Activated CD8-positive, alpha-beta memory T cell treated with anti-CD3 and anti-CD28 coated beads for 36 hours (primary cell): ENCODE measurements at regions not wholly inside any gene's neighbourhood (a gene's known extent, or its start where the extent isn't known, plus 50 kb on each side); places are given as distances from the start of the nearest gene placed in this dataset.

Experiments used
- CTCF ChIA-PET: fragments of 350-600 bp; sonication (Branson Sonifier 250); formaldehyde crosslinking; loops from one replicate; lab custom pipeline; 2021; ENCODE audit warnings: antibody characterized with exemption; lab: Charles Lee
- POLR2A ChIA-PET: fragments of 350-600 bp; sonication (Branson Sonifier 250); formaldehyde crosslinking; loops from one replicate; lab custom pipeline; 2021; ENCODE audit warnings: antibody characterized with exemption; lab: Charles Lee

DNA sequence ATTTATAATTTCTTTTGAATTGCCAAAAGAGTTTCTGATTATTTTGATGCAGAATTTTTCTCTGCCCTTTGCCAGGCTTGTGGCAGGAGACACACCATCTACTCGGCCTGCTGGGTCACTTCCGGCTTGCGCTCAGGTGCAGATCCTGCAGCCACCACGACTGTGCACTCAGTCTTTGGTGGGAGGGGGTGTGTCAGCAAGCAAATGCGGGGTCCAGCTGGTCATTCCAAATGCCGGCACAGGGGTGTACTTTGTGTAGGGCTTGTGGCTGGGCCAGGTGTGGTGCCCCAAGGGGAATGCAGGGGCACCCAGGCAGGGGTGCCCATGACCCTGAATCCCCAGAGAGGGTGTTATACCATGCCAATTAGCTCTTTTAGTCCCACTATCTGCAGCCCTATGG lies 673.0 kb downstream of the TLL1 start:
- ChIA-PET POLR2A (no interaction called here), CTCF (no interaction called here)

DNA sequence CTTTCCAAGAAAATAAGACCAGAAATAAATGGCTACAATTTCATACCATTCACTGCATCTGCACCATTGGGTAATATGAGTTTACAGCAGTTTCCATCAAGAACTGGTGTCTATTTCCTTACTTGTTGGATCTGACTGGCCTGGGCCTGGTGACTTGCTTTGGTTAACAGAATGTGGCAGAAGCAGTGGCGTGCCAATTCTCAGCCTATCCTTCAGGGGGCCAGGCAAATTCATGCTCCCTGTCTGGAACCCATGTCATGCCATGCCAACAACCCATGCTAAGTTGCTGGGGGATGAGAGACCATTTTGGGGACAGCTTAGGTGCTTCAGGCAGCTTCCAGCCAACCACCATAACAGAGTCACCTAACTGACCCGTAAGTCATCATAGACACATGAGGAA lies 656.7 kb downstream of the SPOCK3 start:
- CTCF ChIA-PET: no interaction called here
- POLR2A ChIA-PET: no interaction called here

DNA sequence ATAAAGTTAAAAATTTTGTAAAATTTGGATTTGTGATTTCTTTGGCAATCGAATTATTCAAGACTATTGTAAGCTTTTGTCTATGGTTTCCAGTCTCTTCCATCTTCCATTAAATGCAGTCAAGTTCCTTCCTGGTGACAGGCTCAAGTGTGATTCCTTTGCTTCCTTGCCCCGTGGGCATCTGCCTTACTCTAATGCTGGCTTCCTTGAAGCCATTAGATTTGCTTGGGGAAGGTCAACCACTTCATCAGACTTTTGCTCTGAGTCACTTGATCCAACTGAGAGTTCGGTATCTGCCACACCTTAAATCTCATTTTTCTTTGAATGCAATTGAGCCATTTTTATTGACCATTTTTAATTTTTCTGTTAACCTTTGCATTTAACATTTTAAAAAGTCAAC lies 648.8 kb downstream of the SPOCK3 start:
- CTCF ChIA-PET: no interaction called here
- POLR2A ChIA-PET: no interaction called here

DNA sequence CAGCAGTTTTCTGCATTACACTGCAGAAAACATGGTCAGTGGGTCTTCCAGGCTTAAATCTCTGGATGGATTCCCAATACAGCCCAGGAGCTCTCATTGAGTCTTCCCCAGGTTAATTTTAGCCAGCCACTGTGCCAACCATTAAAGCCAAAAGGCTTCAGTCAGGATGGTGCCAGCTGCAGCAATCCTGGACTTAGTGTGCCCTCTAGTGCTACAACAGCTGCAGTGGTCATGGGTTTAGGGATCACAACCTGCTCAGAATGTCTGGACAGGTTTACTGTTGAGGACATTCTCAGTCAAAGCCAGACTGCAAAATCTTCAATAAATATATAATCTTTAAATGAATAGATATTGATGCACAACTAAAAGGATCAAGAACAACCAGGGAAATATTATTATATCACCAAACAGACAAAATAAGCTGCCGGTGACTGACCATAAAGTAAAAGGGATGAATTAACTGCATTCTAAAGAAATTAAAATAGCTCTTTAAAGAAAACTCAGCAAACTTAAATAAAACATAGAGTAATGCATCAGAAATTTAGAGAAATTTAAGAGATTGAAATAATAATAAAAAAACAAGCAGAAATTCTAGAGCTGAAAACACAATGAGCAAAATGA lies 639.9 kb downstream of the SPOCK3 start:
- POLR2A ChIA-PET: no interaction called here
- CTCF ChIA-PET: no interaction called here

DNA sequence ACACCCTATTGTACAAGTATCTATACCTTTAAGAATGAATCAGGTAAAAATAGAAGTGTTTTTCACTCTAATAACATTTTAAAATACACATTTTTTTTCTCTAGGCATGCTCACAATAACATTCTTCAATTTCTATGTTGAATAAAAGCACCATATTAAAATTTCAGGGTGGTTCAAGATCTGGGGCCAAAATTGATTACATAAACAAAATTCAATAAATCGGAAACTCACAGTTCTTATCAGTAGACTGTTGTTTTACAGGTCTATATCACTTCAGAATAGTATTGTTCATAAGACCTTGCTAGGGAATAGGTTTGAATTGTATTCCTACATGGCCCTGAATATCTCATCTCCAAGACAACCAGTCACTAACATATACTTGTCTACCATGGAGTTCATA lies 634.0 kb downstream of the SPOCK3 start:
- ChIA-PET CTCF (no interaction called here), POLR2A (no interaction called here)

DNA sequence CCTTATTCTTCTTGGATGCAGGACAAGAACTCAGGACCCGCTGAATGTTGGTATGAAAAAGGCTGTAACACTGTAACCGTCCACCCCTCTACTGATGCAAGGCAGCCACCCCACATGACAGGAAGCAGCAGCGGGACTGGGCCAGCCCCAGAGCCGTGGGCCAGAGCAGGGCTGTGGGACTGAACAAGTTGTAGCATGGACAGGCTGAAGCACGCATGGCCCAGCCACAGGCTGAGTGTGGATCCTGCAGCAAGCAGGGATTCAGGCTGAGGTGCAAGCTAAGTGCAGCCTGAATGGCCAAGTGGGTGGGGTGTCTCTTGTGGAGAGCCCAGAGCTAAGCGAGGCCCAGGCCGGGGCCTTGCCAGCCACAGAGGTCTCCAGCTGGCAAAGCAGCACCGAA lies 632.2 kb downstream of the SPOCK3 start:
- POLR2A ChIA-PET: no interaction called here
- CTCF ChIA-PET: no interaction called here

DNA sequence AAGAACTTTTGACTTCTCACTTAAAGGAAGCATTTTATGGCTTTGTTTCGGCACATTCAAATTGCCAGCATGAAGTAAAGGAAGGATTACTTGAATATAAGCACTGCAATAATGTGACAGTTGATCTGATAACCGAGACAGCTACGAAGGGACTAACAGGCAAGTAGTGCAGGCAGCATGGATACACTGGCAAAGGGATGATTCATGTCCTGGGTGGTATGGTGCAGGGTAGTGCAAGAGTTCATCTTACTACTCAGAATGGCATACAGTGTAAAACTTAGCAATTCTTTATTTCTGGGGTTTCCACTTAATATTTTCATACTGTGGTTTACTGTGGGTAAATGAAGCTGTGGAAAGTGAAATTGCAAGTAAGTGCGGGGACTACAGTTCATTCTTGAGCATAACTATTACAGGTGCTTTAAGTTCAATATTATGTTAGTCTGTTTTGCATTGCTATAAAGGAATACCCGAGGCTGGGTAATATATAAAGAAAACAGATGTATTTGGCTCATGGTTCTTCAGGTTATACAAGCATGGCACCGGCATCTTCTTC lies 611.8 kb downstream of the SPOCK3 start:
- POLR2A ChIA-PET: no interaction called here

DNA sequence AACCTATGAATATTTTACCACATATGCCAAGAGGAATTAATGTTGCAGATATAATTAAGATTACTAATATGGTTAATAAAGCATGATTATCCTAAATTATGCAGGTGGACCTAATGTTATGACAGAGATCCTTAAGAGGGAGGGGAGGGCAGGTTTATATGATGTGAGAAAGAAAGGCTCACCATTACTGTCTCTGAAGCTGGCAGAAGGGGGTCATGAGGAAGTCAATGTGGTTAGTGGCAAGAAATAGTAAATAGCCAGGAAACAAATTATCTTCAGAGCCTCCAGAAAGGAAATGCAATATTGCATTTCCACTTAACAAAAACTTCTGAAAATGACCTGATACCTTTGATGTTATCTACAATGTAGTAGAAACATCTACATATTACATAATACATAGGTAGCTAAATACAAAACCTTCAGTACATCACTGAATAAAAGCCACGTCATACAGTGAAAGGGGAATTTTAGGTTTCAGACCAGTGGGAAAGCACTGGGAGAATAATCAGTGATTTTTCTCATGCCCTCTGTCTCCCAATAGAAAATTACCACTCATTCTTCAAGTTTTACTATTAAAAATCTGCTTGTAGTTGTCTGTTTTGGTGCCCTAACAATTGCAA lies 609.2 kb downstream of the SPOCK3 start:
- POLR2A ChIA-PET: no interaction called here
- CTCF ChIA-PET: no interaction called here

More for the DNA sequence above, 611.8 kb downstream of the SPOCK3 start:
- CTCF ChIA-PET: no interaction called here

DNA sequence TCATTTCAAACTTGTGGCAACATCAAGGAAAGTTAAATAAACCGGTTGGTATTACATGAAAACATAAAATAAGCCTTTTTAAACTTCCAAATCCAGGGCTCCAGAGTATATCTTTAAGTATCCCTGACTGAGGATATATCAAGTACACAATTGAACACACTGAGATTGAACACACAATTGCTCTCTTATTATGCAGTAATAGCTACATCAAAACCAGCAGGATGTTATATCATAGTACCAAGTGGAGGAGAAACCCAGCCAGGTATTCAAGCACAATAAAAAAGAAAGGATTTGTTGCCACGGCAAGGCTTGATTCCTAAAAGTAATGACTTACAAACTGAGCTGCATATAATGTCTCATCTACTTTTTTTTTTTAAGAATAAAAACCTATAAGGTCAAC lies 605.8 kb downstream of the SPOCK3 start:
- POLR2A ChIA-PET: no interaction called here

DNA sequence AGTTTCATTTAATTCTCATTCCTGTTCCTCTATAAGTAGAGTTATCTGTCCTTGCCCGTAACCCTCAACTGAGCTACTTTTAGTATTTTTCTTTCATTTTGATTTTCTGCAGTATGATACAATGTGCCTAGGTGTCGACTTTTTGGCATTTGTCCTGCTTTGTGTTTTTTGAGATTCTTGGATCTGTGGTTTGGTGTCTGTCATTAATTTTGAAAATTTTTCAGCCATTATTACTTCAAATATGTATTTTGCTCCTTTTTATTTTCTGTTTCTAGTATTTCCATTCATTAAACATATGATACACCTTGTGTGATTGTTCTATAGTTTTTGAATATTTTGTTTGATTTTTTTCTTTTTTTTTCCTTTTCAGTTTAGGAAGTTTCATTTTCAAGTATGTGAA lies 598.9 kb downstream of the SPOCK3 start:
- ChIA-PET CTCF (no interaction called here), POLR2A (no interaction called here)

More for the DNA sequence above, 605.8 kb downstream of the SPOCK3 start:
- CTCF ChIA-PET: no interaction called here

DNA sequence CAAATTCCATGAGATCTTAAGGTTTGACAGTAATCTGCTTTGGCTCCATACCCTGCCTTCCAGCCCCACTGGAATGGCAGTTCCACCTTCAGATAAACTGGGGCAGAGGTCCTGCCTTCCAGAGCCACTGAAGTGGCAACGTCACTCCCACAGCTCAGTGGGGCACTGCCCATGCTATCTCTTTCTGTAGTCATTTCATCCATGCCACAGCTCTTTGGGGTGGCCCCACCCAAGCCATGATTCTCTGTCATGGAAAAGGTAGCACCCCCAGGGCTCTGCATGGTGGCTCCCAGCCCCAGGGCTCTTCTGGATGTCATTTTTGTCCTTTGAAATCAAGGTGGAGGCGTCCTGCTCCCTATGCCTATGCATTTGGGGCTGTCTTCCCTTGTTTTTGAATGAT lies 596.5 kb downstream of the SPOCK3 start:
- CTCF ChIA-PET: no interaction called here

DNA sequence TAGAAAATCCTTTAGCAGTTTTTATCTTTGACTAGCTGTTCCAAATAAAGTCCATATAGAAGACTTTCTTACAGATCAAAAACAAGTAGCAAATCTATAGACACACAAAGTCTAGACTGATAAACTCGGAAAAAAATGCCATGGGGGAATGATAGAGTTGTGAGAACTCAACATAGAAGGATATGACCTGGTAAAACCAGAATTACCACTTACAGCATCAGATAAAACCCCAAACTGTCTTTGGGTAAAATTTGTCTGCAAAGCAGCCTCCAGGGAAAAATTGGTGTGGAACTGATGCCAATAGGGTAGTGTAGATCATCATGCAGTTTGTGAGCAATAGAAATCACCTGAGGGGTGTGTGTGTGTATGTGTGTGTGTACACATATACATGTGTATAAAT lies 579.1 kb downstream of the SPOCK3 start:
- CTCF ChIA-PET: no interaction called here

More for the DNA sequence above, 596.5 kb downstream of the SPOCK3 start:
- POLR2A ChIA-PET: no interaction called here

DNA sequence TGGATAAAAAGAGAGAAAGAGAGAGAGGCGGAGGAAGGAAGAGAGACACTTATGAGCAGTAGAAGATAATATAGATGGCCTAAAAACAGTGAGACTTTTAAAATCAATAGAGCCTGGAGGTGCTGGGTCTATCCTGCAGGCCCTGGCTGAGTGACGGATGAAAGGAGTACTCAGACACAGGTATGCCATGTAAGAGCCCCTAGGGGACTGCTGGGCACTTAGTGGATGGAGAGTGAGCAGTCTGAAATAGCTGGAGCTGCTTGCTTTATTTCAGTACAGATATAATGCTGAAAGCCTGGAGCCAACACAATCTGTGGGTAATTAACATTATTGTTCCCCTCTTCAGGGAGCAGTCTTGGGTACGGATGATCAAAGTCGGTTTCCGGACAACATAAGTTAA lies 578.6 kb downstream of the SPOCK3 start:
- ChIA-PET CTCF (no interaction called here), POLR2A (no interaction called here)

More for the DNA sequence above, 579.1 kb downstream of the SPOCK3 start:
- POLR2A ChIA-PET: no interaction called here

DNA sequence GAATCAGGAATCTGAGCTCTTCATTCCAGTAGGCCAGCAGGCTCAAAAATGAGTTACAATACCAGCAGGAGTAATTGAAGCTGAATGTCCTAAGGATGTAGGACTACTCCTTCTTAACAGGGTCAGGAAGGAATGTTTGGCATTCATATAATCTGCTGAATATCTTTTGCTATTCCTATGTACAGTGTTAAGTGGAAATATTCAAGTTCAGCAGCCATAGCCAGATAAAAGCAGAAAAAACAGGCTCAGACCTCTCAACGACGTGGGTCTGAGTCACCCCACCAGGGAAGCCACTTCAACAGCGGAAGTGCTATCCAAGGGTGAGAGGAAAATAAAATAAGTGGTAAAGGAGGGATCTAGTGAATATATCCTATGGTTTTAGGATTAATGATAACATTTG lies 577.0 kb downstream of the SPOCK3 start:
- ChIA-PET POLR2A (no interaction called here), CTCF (no interaction called here)

DNA sequence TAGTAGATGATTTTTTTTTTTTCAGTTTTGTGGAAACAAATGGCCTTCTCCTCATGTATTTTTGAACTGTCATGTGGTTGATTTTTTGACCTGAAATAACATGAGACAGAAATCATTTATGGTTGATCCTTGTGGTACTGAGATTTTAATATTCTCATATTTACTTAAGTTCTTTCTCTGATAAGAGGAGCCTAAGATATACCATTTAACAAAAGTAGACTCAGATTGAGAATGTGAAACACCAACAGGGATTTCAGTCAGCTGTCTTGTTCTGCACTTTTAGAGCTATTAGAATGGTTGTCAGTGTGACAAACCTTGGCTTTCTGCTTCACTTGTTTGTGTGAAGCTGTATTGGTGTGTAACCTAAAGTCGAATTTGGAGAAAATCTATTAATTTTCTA lies 575.7 kb downstream of the SPOCK3 start:
- CTCF ChIA-PET: no interaction called here
- POLR2A ChIA-PET: no interaction called here

DNA sequence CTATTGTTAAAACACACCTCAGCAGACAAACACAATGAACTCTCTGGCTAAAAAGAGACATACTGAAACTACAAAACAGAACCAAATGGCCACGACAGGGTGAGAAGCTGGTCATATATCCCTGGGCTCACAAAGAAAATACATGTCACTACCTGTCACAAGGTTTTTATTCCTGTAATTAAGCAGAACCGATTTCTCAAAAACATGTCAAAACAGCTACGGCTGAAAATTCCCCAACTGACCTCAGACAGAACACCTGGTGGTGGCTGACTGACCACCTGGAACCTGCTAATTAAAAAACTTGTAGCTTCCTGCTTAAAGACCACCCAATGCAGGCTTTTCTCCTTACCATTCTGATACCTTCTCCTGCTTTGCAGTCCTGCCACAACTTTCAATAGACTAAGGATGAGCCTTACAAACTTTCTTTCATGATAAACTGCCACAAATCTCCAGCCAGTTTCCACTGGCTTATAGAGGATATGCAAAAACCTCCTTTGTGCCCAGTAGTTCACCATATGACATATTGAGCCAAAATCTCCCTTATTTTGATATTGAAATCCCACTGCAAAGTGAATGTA lies 571.9 kb downstream of the SPOCK3 start:
- ChIA-PET CTCF (no interaction called here), POLR2A (no interaction called here)

DNA sequence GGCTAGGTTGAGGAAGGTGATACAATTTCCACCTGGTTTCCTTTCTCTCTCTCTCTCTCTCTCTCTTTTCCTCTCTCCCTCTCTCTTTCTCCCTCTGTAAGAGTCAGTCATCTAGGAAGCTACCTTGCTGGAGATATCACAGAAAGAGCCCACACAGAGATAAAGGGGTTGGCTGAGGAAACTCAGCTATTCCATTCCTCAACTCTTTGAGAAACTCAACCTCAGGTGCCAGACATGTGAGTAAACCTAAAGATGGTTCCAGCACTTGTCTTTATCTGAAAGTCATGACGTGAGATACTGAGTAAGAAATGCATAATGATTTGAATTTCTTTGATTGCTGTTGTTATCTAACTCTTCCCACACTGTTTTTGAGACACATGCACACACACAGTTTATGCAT lies 564.0 kb downstream of the SPOCK3 start:
- CTCF ChIA-PET: no interaction called here
- POLR2A ChIA-PET: no interaction called here

DNA sequence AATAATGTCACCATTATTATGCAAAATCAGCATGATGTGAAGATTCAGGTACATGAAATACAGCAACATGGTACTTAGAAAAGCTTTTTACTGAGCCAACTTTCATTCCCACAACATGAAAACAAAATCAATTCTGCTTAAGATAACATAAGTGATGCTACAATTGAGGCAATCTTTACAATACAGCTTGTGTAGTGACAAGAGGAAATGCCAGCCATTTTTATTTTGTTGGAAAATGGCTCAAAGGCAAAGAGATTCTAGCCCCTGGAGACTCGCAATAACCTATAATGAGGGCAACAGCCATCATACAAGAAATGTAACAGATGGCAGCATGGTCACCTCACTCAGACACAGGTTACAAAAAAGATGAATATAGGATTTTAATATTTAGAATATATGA lies 560.4 kb downstream of the SPOCK3 start:
- ChIA-PET CTCF (no interaction called here), POLR2A (no interaction called here)

DNA sequence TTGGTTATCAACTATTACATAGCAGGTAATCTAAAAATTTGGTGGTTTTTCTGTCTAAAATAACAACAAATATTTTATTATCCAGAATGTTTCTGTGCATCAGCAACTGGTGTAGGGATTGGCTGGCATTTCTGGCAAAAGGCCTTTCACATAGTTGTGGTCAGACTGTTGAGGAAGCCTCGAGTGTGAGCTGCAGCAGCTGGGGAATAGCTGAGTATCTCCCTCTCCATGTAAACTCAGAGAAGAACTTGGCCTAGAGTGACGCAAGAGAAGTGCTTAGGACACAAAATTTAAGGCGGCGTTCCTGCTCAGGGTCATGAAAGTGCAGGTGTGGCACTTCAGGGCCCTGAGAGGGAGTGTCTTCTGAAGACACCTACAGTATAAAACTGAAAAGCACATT lies 558.9 kb downstream of the SPOCK3 start:
- POLR2A ChIA-PET: no interaction called here
- CTCF ChIA-PET: no interaction called here

DNA sequence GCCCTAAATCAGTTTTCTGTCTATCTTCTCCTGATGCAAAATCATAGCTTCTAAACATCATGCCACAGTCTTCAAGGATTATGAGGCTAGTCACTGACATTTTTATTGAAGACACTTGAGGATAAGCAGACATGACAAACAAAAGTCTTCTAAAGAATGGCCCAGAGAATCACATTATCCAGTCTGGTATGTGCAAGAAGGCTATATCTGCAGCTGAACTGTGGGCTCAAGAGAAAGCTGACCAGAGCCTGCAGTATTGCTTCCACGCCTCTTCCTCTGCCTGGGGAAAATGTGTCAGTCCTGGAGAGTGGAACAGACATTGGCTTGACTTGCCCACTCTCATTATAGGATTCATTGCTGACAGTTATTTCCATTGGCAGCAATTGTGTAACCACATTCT lies 553.5 kb downstream of the SPOCK3 start:
- CTCF ChIA-PET: no interaction called here

DNA sequence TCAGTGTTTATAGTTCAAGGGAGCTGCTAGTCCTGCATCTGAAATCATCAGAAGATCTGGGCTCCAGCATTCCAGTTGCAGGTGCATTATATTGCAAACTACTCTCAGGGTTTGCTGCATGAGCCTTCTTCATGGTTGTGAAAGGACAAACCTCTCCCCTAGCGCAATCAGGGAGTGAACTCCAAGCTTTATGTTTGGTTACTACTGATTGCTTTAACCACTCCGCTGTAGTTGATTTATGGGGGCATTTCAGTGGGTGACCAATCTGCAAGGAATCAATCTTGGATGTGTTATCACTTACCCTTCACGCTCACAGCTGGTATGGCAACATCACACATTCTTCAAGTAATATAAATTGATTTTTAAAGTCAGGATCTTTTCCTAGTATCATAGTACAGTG lies 552.1 kb downstream of the SPOCK3 start:
- ChIA-PET POLR2A (no interaction called here), CTCF (no interaction called here)

More for the DNA sequence above, 553.5 kb downstream of the SPOCK3 start:
- POLR2A ChIA-PET: no interaction called here
